Astrocyte of the spinal cord (primary cell): ENCODE measurements at regions not wholly inside any gene's neighbourhood (a gene's known extent, or its start where the extent isn't known, plus 50 kb on each side); places are given as distances from the start of the nearest gene placed in this dataset.

Source experiments
- DNase-seq: peaks from one replicate; pipeline ENCODE4 v3.0.0; 2011; ENCODE audit warnings: low read depth, low spot score
- H3K4me3 ChIP-seq: 2 replicates; pipeline ENCODE4 v1.5.1; 2011; ENCODE audit warnings: low read depth, mild to moderate bottlenecking, low read length, moderate library complexity
- CTCF ChIP-seq: IDR thresholded peaks from 2 replicates; pipeline ENCODE4 v1.5.1; 2012; ENCODE audit warnings: low read depth, mild to moderate bottlenecking, low read length, inconsistent platforms
- in situ Hi-C: cut with HindIII; loops from 2 replicates; pipeline ENCODE4 v1.10.0; 2017; ENCODE audit warnings: low sequenced_read_pairs

- TF ChIP-seq CTCF = no peak
- DNase-seq = no peak
- in situ Hi-C loops = no loop called here
- H3K4me3 ChIP-seq = no peak overlapping the region
Measured at GRCh38 chr22:48650323-48651035, 1177.2 kb downstream of the BRD1 start.

GRCh38 chr22:48649466-48649865 is 1178.2 kb downstream of the BRD1 start:
- no peak for DNase-seq
- TF ChIP-seq CTCF = no peak
- in situ Hi-C loops = no loop called here
- H3K4me3 ChIP-seq = no peak overlapping the region

- H3K4me3 ChIP-seq = no peak overlapping the region
- DNase-seq = no peak
- no peak for TF ChIP-seq CTCF
- in situ Hi-C loops = no loop called here
Measured at GRCh38 chr22:48649031-48649430, 1178.6 kb downstream of the BRD1 start.

GRCh38 chr22:48647606-48648515 is 1179.8 kb downstream of the BRD1 start:
- no peak for DNase-seq
- in situ Hi-C loops = no loop called here
- no peak overlapping the region for H3K4me3 ChIP-seq
- TF ChIP-seq CTCF = no peak

GRCh38 chr22:48647051-48647450 is 1180.6 kb downstream of the BRD1 start:
- no peak for DNase-seq
- in situ Hi-C loops = no loop called here

More at GRCh38 chr22:48647051-48647450, 1180.6 kb downstream of the BRD1 start:
- H3K4me3 ChIP-seq = no peak overlapping the region
- TF ChIP-seq CTCF = no peak
